NCI-H748 (cell line): ENCODE measurements at regions not wholly inside any gene's neighbourhood (a gene's known extent, or its start where the extent isn't known, plus 50 kb on each side); places are given as distances from the start of the nearest gene placed in this dataset.

ENCODE experiments used
- DNase-seq: peaks from one replicate; lab custom pipeline; 2025; ENCODE audit not compliant: unreplicated experiment; lab: John Stamatoyannopoulos, UW

GRCh38 chr15:38692789-38693062 lies 128.1 kb upstream of the RASGRP1 start:
- no peak for DNase-seq

DNA sequence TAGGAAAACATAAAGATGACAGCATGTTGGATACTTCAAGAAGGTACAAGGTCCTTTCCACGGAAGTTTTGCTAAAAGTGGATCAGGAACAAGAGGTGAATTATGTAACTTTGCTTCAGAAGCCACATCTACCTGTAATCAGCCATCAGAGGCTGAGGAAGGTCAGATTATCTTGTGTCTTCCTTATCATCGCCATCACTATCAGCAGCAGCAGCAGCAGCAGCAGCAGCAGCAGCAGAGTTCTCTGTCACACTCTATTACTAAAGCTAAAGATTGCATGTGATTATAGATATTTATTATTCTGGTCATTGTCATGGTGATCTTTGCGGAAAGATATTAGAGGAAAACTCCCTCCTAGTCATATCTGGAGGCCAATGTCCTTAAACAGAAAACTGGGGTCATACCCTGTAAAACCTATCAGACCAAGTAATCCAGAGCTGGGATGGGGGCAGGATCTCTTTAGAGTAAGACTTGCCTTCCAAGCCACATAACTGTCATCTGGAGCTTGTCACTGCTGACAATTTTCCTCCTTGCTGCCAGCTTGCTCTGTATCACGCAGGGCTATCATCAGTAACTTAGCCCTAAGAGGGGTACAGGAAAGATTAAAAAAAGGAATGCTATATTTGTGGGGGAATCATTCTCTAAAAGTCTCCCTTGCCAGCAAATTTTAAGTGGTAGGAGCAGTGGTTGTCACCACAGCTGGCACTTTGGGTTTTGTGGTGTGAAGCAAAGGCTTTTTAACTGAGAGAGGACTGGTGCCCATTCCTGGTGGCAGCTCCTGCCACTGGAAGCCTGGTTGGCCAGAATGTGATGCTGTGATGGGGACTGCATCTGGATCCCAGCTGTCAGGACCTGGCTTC lies 130.9 kb upstream of the RASGRP1 start:
- no peak for DNase-seq

DNA sequence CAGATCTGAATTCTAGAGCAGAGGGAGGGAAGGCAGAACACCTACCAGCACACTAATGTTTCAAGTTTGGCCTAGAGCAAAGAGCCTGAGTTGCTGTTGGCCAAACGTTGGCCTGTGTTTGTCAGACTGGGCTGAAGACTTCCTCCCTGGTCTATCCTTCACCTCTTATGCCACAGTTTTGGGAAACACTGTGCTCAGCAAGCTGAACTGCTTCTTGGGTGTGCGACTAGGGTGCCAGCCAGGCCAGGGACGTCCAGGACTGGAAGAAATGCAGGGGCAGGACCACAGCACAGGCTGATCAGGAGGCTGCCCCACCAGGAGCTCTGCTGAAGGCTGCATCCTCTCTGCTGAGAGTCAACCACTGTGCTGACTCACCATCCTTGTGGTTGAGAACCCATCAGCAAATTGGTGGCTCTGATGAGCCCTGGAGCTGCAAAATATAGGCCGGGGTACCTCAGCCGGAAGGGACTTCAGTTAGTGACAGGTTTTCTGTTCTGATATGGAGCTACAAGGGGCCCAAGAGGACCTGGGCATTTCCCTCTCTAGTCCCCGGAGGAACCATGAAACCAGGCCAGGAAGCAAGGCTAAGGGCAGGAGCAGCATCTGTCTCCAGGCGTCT lies 131.6 kb upstream of the RASGRP1 start:
- DNase-seq = no peak

DNA sequence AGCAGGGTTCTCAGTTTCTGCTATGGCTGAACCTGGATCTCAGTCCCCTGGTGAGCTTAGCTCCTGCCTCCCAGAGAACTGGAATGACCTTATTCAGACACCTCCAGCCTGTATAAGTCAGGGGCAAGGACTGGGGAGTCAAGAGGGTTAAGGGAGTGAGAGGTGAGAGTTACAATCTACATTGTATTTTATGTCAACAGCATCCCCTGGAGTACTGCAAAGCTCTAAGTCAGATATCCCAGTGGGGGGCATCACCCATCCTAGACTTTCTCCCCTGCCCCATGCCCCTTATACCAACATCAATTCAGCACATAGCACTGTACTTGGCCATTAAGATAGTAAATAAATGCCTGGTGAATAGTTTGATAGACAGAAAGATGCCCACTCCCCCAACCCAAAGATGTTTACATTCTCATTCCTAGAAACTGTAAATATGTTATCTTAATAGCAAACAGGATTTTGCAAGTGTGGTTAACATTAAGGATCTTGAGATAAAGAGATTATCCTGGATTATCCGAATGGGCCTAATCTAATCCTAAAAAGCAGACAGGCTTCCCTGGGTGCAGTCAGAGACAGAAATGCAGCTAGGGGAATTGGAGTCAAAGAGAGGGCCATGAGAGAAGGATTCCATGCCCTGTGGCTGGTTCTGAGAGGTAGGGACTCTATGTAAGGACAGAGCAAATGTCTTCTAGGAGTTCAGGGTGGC lies 132.3 kb upstream of the RASGRP1 start:
- DNase-seq = no peak

- no peak for DNase-seq
Observed at GRCh38 chr15:38698254-38698653, 133.6 kb upstream of the RASGRP1 start.

DNA sequence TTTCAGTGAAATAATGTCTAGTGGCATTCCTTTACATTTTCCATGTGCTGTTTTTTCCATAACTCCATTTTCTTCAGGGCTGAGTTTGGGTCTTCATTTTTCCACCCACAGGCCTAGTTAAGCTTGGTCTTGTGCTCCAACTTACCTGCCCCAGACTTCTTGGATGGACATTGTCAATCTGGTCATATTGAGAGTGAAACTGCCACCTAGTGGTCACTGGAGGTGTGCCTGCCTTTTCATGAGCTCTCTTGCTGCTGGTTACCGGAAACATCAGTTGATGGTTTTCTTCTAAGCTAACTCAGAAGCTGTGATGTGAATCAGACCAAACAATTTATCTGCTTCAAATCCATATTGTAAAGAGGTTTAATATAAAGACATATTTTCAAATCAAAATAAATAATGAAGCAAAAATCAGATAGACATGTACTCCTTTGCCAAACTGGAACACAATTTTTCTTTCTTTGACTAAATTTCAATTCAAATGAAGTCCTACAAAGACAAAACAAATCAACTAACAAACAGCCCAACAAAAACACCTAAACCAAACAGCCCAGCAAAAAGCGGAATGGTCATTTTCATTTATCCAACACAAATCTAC lies 135.1 kb upstream of the RASGRP1 start:
- DNase-seq = peak; percentile 52

GRCh38 chr15:38701149-38701548 lies 136.5 kb upstream of the RASGRP1 start:
- no peak for DNase-seq

GRCh38 chr15:38702178-38702912 lies 137.7 kb upstream of the RASGRP1 start:
- DNase-seq = peak; percentile 49

- no peak for DNase-seq
Observed at GRCh38 chr15:38705436-38706219, 141.0 kb upstream of the RASGRP1 start.

- no peak for DNase-seq
Observed at GRCh38 chr15:38706956-38707355, 142.3 kb upstream of the RASGRP1 start.

DNA sequence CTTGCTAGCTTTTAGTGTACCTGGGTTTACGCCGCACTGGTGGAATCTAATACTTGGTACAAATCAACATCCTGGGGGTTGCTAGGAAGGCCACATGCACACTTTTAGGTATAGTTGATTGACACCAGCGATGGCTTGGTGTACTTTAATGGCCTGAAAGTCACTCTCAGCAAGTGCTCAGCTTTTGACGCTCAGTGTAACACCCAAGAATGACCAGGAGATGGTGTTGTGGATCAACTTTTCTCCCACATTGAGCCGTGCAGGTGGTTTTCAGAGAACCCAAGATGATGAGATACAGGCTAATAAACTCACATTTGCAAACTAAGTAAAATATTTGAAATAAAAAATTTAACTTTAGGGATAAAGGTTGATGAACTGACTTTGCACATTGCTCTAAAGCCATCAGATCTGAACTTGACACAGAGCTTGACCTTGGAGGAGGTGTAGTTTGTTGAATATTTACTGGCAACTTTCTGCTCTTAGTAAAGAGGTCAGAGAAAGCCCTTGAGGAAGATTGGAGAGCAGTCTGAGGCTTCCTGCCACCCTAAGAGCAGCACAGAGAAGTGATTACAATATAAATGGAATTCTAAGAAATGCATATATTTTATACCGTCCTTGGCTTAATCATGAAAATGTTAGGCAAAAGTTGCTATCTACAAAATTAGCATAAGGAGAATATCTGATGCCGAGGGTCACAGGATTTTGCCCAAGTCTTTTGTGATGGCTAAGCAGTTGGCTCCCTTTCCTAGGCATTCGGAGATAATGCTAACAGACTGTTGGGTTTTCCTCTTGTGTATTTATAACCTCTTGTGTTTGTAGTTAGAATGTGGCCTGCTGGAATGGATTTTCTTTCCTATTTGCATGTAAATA lies 143.4 kb upstream of the RASGRP1 start:
- peak; percentile 2 for DNase-seq

GRCh38 chr15:38708672-38709180 lies 144.1 kb upstream of the RASGRP1 start:
- no peak for DNase-seq

GRCh38 chr15:38709196-38709595 lies 144.6 kb upstream of the RASGRP1 start:
- no peak for DNase-seq

- DNase-seq = no peak
Observed at GRCh38 chr15:38714309-38715072, 149.9 kb upstream of the RASGRP1 start.

DNA sequence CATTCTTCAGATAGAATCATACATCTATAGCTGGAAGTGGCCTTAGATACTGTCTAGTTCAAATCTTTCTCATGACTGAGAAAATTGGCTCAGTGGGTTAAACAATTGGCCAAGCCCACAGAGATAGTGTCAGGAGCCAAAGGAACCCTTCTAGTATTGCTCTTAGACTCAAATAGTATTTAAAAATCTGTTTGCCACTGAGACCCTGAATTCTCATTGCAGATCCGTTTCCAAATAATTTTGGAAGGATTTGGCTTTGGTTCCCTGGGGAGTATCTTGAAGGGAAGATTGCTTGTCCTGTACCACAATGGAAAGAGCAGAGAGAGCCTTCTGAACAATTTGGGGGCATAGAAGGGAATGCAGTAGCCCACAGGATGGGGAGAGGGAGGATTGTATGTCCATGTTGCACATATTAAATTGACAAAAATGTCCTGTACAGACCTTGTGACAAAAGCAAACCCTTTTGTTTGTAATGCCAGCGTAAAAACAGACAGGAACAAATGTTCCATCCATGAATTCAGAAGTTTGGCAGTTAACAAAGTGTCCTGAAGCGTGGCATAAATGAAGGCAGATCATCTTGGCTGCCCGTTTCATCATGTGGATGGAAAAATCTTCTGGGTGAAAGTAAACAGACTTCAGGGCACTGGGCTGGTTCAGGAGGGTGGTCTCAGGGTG lies 156.4 kb upstream of the RASGRP1 start:
- DNase-seq = no peak

DNA sequence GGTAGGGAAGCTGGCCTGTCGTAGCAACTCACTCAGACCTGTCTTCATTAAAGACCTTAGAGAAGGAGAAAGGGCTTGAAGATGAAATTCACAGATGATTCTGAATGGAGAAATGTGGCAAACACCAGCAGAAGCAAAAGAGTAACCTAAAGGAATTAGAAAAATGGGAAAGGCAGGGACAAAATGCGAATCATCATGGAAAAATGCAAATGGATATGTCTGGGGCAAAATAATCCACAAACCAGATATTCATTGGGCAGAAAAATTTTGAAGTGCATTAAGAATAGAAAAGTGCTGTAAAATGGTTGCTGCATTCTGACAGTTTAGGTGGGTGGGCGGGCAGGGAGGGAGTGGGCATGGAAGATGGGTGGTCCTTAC lies 156.9 kb upstream of the RASGRP1 start:
- DNase-seq = no peak

DNA sequence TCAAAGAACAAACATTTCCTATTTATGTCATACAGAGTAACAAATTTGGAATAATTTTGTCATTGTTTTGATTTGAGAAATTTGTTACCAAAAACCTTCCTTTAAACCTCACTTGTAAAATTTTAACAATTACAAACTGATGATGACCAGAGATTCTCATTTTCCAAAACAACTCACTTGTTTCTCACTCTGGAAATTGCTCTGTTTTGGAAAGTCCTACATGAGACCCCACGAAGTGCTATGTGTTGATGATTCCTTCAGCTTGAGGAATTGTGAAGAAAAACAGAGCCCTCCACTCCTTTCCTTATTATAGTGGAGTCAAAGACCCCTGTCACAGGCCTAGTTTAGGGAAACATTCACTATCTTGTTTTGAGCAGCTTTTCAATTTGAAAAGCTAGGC lies 157.6 kb upstream of the RASGRP1 start:
- DNase-seq = no peak

DNA sequence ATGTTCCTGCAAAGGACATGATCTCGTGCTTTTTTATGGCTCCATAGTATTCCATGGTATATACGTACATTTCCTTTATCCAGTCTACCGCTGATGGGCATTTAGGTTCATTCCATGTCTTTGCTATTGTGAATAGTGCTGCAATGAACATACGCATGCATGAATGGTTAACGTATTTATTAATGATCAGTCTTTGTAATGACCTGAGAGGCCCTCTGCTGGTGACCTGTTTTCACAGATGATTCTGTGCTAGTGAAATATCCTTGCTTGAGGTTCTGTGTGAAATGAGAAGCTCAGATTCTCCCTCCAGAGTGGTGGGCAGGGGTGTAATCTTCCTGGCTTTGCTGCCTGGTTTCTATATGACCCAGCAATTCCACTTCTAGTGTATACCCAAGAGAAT lies 160.2 kb upstream of the RASGRP1 start:
- DNase-seq = no peak
